DOHH2 (cell line): ENCODE measurements at regions not wholly inside any gene's neighbourhood (a gene's known extent, or its start where the extent isn't known, plus 50 kb on each side); places are given as distances from the start of the nearest gene placed in this dataset.

ENCODE experiments used
- H3F3A ChIP-seq: fragments of 200-600 bp; sonication (generic), shearing (Covaris generic); 2 replicates; pipeline ENCODE4 v1.6.0; 2016; ENCODE audit warnings: antibody characterized with exemption, mild to moderate bottlenecking; ENCODE audit not compliant: control insufficient read depth, insufficient read depth
- H3K27ac ChIP-seq: fragments of 200-600 bp; sonication (generic); 2 replicates; pipeline ENCODE4 v1.5.1; 2014; ENCODE audit warnings: low read depth, mild to moderate bottlenecking, low read length, moderate library complexity
- H3K27me3 ChIP-seq: fragments of 200-600 bp; sonication (generic); 2 replicates; pipeline ENCODE4 v1.6.1; 2014; ENCODE audit warnings: mild to moderate bottlenecking, low read length, mixed read lengths; ENCODE audit not compliant: control insufficient read depth
- H3K36me3 ChIP-seq: fragments of 200-600 bp; sonication (generic); 2 replicates; pipeline ENCODE4 v1.6.1; 2014; ENCODE audit warnings: mild to moderate bottlenecking, low read length, moderate library complexity, mixed read lengths; ENCODE audit not compliant: control insufficient read depth
- H3K4me1 ChIP-seq: fragments of 200-600 bp; sonication (generic); 2 replicates; pipeline ENCODE4 v1.6.1; 2014; ENCODE audit warnings: mild to moderate bottlenecking, low read length, mixed read lengths; ENCODE audit not compliant: control insufficient read depth
- H3K4me2 ChIP-seq: fragments of 200-600 bp; sonication (generic); 2 replicates; pipeline ENCODE4 v1.6.0; 2014; ENCODE audit warnings: mild to moderate bottlenecking, low read length, moderate library complexity
- H3K4me3 ChIP-seq: fragments of 200-600 bp; sonication (generic); 2 replicates; pipeline ENCODE4 v1.5.1; 2014; ENCODE audit warnings: mild to moderate bottlenecking, low read length, mixed read lengths
- H3K79me2 ChIP-seq: fragments of 200-600 bp; sonication (generic); 2 replicates; pipeline ENCODE4 v1.6.1; 2014; ENCODE audit warnings: mild to moderate bottlenecking, low read length, mixed read lengths; ENCODE audit not compliant: control insufficient read depth
- H3K9me2 ChIP-seq: fragments of 200-600 bp; sonication (generic); replicated peaks from 2 replicates; pipeline ENCODE4 v1.6.1; 2014; ENCODE audit warnings: mild to moderate bottlenecking, low read length, mixed read lengths; ENCODE audit not compliant: control insufficient read depth
- H3K9me3 ChIP-seq: fragments of 200-600 bp; sonication (generic); 2 replicates; pipeline ENCODE4 v1.6.1; 2014; ENCODE audit warnings: antibody characterized with exemption, low read length, mixed read lengths; ENCODE audit not compliant: control insufficient read depth, insufficient read depth
- H4K20me1 ChIP-seq: fragments of 200-600 bp; sonication (generic); 2 replicates; pipeline ENCODE4 v1.6.0; 2014; ENCODE audit warnings: low read depth, mild to moderate bottlenecking, antibody characterized with exemption, low read length, moderate library complexity; ENCODE audit not compliant: control insufficient read depth, insufficient read depth
- EZH2phosphoT487 ChIP-seq: fragments of 200-600 bp; sonication (generic); IDR thresholded peaks from 2 replicates; pipeline ENCODE4 v1.6.1; 2017; ENCODE audit warnings: borderline replicate concordance, mild to moderate bottlenecking, antibody characterized with exemption, low read length, moderate library complexity, mixed read lengths
- TF ChIP-seq, protein P1 (sequence below): fragments of 200-600 bp; sonication (generic); IDR thresholded peaks from one replicate; pipeline ENCODE4 v1.5.1; 2014; ENCODE audit warnings: antibody characterized with exemption, mild to moderate bottlenecking, low read depth, low read length; ENCODE audit not compliant: poor library complexity, severe bottlenecking

DNA sequence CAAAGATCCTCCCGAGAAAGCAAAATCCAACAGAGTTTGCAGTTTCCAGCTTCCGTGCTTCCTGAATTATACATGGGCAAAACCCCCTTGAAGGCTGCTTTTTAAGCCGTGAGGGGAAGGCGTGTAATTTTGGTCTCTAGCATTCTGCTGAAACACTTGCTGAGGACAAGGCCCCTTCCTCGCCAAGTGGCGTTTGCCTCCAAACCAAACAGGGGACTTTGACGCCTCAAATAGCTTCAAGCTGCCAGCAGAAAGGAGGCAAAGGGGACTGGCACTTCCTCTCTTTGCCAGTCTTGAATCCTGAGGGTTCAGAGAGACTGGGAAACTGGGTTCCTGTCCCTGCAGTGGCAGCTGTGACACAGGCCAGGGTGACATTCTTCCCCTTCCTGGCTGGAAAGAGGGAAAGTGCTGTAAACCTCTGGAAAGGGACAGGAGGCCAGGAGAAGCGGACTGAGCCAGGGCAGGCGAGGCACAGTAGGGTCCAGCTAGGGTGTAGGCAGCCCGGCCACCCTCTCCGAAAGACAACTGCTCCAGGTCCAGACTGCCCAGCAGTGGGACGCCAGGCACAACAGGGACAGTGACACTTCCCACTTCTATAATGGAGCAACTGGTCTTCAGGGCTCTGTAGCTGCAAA, 96.2 kb upstream of the MED13L start:
- peaks cover 9% of the 10 kb centered on the region for H3F3A ChIP-seq
- no peak overlapping the region for H3K27ac ChIP-seq
- TF ChIP-seq EZH2phosphoT487: no peak
- TF ChIP-seq, protein P1, sequence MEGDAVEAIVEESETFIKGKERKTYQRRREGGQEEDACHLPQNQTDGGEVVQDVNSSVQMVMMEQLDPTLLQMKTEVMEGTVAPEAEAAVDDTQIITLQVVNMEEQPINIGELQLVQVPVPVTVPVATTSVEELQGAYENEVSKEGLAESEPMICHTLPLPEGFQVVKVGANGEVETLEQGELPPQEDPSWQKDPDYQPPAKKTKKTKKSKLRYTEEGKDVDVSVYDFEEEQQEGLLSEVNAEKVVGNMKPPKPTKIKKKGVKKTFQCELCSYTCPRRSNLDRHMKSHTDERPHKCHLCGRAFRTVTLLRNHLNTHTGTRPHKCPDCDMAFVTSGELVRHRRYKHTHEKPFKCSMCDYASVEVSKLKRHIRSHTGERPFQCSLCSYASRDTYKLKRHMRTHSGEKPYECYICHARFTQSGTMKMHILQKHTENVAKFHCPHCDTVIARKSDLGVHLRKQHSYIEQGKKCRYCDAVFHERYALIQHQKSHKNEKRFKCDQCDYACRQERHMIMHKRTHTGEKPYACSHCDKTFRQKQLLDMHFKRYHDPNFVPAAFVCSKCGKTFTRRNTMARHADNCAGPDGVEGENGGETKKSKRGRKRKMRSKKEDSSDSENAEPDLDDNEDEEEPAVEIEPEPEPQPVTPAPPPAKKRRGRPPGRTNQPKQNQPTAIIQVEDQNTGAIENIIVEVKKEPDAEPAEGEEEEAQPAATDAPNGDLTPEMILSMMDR: no peak
- H3K4me1 ChIP-seq: no peaks in the 10 kb centered on the region
- no peaks in the 10 kb centered on the region for H3K9me2 ChIP-seq
- H3K9me3 ChIP-seq: peaks cover 13% of the 10 kb centered on the region; the same call in 1 of the 2 replicates
- no peak overlapping the region for H3K4me3 ChIP-seq
- no peak overlapping the region for H3K4me2 ChIP-seq
- no peaks in the 10 kb centered on the region for H3K36me3 ChIP-seq
- H4K20me1 ChIP-seq: no peaks in the 10 kb centered on the region
- no peaks in the 10 kb centered on the region for H3K79me2 ChIP-seq
- no peaks in the 10 kb centered on the region for H3K27me3 ChIP-seq

DNA sequence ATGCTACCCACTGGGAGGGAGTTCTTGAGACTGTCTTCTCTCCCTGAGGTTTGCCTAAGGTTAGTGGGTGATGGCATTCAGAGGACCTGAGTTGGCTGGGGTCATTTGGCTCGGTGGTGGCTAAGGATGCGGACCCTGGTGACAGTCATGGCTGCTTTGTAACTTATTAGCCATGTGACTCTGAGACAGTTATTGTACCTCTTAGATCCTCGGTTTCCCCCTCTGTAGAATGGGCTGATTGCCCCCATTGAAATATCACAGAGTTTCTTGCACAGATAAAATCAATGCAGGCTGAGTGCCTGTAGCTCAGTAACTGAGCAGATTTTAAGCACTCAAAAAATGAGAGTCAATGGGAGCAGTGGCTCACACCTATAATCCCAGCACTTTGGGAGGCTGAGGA, 96.7 kb upstream of the MED13L start:
- H4K20me1 ChIP-seq: no peaks in the 10 kb centered on the region
- no peaks in the 10 kb centered on the region for H3K36me3 ChIP-seq
- H3K27ac ChIP-seq: no peak overlapping the region
- H3K9me2 ChIP-seq: no peaks in the 10 kb centered on the region
- TF ChIP-seq EZH2phosphoT487: no peak
- TF ChIP-seq, protein P1: no peak
- H3K4me1 ChIP-seq: no peaks in the 10 kb centered on the region
- H3K79me2 ChIP-seq: no peaks in the 10 kb centered on the region
- no peaks in the 10 kb centered on the region for H3K27me3 ChIP-seq
- peaks cover 9% of the 10 kb centered on the region for H3F3A ChIP-seq
- no peak overlapping the region for H3K4me2 ChIP-seq
- peaks cover 13% of the 10 kb centered on the region; the same call in 1 of the 2 replicates for H3K9me3 ChIP-seq
- H3K4me3 ChIP-seq: no peak overlapping the region

DNA sequence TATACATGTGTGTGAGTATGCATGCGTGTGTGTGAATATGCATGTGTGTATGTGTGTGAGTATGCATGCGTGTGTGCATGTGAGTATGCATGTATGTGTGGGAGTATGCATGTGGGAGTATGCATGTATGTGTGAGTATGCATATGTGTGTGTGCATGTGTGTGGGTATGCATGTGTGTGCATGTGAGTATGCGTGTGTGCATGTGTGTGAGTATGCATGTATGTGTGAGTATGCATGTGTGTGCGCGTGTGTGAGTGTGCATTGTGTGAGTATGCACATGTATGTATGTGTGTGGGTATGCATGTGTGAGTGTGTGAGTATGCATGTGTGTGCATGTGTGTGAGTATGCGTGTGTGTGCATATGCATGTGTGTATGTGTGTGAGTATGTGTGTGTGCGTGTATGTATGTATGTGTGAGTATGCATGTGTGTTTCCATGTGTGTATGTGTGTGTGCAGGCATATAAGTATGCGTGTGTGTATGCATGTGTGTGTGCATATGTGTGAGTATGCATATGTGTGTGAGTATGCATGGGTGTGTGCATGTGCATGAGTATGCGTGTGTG, 97.9 kb upstream of the MED13L start:
- Histone ChIP-seq H3K36me3 (no peaks in the 10 kb centered on the region), H3K27me3 (no peaks in the 10 kb centered on the region), H3K9me2 (no peaks in the 10 kb centered on the region), H3K4me2 (no peak overlapping the region), H4K20me1 (no peaks in the 10 kb centered on the region), H3K79me2 (no peaks in the 10 kb centered on the region), H3F3A (peaks cover 9% of the 10 kb centered on the region), H3K4me3 (no peak overlapping the region), H3K9me3 (peaks cover 13% of the 10 kb centered on the region; the same call in 1 of the 2 replicates), H3K4me1 (no peaks in the 10 kb centered on the region), H3K27ac (no peak overlapping the region)
- TF ChIP-seq, protein P1: no peak
- no peak for TF ChIP-seq EZH2phosphoT487
